GM19351 (cell line): ENCODE measurements at regions not wholly inside any gene's neighbourhood (a gene's known extent, or its start where the extent isn't known, plus 50 kb on each side); places are given as distances from the start of the nearest gene placed in this dataset.
"Not testable (repeated sequence)": the region's sequence is repeated elsewhere in the genome, so short reads cannot be mapped to it uniquely, and the experiment has no call there.

Source experiments
- ATAC-seq: cut with Tn5 transposase; IDR thresholded peaks from one replicate; pipeline ENCODE4 v1.9.1; 2021; ENCODE audit warnings: mild to moderate bottlenecking, moderate library complexity; ENCODE audit not compliant: unreplicated experiment

DNA sequence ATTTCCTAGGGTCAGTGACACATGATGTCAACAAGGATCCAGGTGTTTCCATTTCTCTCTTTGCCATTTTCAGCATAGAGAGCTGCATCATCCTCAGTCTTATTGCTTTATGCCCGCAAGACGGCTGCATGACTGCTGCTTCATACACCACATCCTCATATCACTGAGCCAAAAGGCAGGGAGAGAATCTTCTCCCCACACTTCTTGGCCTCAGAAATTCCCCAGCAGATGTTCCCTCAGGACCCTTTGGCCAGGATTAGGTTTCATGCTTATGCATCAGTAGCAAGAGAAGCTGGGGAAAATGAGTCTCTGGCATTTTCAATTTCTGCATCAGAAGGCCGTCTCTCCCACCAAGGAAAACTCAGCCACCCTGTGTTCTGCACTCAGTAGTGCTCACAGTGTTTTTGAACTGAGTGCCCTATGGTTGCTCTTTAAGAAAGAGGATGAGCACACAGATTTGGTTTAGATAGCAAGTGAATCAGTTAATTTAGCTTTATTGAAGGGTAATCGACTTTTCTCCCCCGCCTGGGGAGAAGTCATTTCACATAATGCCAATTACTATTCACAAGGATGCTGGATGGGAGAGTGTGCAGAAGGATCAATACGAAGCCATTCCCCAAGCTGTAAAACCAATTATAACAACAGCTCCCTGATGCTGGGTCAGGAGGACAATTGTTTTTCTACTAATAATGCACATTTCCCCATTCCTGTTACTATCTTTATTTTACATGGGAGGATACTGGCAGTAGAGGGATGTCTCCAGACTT is 360.2 kb downstream of the HHIPL2 start:
- ATAC-seq = no peak

DNA sequence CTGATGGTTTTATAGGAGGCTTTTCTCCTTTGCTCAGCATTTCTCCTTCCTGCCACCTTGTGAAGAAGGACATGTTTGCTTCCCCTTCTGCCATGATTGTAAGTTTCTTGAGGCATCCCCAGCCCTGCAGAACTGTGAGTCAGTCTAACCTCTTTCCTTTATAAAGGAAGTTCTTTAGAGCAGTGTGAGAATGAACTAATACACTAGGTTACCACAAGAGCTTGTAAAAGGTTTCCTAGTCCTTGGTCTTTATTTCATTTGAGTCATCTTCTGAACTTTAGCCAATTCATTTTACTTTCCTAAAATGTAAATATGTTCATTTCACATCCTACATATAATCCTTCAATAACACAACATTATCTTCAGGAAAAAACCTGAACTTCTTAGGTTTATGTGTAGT is 365.3 kb downstream of the HHIPL2 start:
- no peak for ATAC-seq

- ATAC-seq = no peak
Observed at GRCh38 chr1:222181191-222181590, 366.7 kb downstream of the HHIPL2 start.

- ATAC-seq = not testable (repeated sequence)
Observed at GRCh38 chr1:222177496-222177895, 370.4 kb downstream of the HHIPL2 start.

- ATAC-seq = peak; percentile 76
Observed at GRCh38 chr1:222171005-222171404, 376.9 kb downstream of the HHIPL2 start.

DNA sequence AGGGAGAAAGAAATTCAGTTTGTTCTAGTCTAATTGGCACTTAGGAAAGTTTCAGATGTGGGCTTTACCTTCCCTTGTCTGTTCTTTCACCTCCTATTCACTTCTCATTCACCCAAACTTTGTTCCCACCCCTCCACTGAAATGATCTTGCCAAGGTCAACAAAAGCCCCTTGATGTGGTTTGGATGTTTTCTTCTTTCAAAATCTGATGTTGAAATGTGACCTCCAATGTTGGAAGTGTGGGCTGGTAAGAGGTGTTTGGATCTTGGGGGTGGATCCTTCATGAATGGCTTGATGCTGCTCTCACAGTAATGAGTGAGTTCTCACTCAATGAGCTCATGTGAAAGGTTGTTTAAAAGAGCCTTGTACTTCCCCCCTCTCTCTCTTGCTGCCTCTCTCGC is 379.3 kb downstream of the HHIPL2 start:
- no peak for ATAC-seq

DNA sequence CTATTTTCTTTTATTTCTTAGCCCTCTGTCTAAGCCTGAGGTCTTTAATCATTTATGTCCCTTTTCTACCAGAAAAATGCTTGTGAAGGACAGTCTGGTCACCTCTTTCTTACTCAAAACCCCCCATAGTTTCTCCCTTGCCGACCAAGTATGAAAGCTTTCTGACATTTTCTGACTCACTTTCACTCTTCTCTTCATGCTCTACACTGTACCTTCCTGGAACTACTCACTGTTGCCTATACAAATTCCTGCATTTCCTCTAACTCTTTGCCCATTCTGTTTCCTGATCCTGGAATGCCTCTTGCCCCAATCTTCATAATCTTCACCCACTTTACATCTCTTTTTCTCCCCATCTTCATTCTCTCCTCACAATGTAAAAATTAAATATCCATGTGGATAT is 380.0 kb downstream of the HHIPL2 start:
- no peak for ATAC-seq

DNA sequence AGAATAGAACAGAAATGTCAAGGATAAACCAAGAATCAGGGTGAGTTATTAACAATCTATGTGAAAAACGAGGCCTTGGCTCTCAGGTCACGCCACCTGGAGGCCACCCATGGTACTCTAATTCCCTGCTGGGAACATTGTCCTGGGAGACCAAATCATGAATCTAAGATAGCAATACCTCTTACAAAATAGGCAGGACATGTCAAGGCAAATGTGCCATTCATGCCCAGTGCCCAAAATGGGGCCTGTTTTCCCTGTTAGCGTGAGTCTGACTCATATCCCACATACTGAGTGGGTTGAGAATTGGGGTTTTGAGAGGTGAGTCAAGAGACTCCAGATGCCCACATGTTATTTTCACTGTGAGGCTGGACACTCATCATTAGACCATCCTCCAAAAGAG is 380.8 kb downstream of the HHIPL2 start:
- no peak for ATAC-seq

GRCh38 chr1:222165629-222166028 is 382.3 kb downstream of the HHIPL2 start:
- no peak for ATAC-seq

GRCh38 chr1:222163895-222164294 is 384.0 kb downstream of the HHIPL2 start:
- no peak for ATAC-seq

- ATAC-seq = no peak
Observed at GRCh38 chr1:222161676-222162075, 386.2 kb downstream of the HHIPL2 start.

- no peak for ATAC-seq
Observed at GRCh38 chr1:222157612-222158011, 390.3 kb downstream of the HHIPL2 start.

- ATAC-seq = no peak
Observed at GRCh38 chr1:222140206-222140605, 398.3 kb upstream of the DUSP10 start.

GRCh38 chr1:222138095-222138494 is 396.2 kb upstream of the DUSP10 start:
- ATAC-seq = no peak

- ATAC-seq = no peak
Observed at GRCh38 chr1:222136869-222137268, 395.0 kb upstream of the DUSP10 start.

GRCh38 chr1:222129041-222129440 is 387.2 kb upstream of the DUSP10 start:
- ATAC-seq = no peak

DNA sequence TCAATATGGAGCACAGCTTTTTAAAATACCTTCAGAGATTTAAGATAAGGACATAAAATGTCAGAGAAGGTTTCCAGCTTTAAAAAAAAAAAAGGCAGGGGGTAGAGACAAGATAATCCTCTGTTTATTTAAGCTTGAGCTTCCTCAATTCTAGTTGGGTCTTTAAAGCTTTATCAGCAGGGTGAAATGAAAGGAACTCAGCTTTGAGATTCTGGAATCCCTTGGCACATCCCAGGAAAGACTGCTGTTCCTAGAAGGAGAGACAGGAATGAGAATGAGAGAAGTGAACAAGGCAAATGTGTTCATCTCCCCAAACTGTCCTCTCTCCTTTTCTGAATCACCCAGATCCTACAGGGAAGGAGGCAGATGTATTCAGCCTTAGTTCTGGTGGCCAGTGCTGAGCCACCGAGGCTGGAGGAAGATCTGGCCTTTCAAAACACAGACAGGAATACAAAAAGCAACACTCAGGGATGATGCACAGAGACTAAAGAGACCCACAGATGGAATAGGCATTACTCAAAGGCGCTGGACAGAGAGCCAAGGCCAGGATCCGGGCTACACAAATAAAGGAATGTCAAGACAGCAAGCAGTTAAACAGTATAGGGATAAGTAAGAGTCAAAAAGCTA is 385.8 kb upstream of the DUSP10 start:
- ATAC-seq = no peak

- no peak for ATAC-seq
Observed at GRCh38 chr1:222127096-222127495, 385.2 kb upstream of the DUSP10 start.

DNA sequence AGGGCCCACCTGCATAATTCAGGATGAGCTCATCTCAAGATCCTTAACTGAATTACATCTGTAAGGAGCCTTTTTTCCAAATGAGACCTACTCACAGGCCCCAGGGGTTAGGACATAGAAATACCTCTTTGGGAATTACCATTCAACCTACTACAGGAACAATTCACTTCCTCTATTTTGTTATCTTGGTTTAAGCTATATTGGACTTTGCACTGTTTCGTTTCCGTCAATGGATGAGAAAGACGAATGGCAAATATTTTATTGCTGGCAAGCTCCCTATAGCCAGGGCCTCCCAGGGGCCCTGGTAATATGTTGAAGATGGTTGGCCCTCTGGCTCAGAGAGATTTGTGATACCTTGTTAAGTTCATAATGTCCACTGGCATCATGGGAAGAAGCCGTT is 384.2 kb upstream of the DUSP10 start:
- ATAC-seq = no peak

DNA sequence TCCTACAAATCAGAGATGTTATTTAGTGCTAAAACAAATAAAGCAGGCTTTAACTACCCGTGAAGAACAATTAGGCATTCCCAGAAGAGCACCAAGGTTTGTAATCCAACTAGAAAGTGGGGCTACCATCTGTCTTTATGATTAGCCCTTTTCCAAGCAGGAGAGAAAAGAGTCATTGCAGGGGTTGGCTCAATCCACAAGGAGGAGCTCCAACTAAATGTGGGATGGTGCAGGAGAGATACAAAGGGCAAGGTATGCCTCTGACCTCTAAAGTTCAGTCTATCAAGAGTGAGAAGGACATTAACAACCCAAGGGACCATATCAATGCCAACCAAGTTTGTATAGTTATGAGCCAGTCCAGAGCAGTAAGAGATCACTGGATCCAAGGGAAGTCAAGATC is 382.7 kb upstream of the DUSP10 start:
- ATAC-seq = no peak

GRCh38 chr1:222123111-222123510 is 381.2 kb upstream of the DUSP10 start:
- ATAC-seq = no peak

- no peak for ATAC-seq
Observed at GRCh38 chr1:222117809-222118208, 375.9 kb upstream of the DUSP10 start.
